ENCODE measurements at regions not wholly inside any gene's neighbourhood (a gene's known extent, or its start where the extent isn't known, plus 50 kb on each side); places are given as distances from the start of the nearest gene placed in this dataset.
A peak's percentile ranks its signal among the peaks of the same experiment; 100 is the strongest.

DNA sequence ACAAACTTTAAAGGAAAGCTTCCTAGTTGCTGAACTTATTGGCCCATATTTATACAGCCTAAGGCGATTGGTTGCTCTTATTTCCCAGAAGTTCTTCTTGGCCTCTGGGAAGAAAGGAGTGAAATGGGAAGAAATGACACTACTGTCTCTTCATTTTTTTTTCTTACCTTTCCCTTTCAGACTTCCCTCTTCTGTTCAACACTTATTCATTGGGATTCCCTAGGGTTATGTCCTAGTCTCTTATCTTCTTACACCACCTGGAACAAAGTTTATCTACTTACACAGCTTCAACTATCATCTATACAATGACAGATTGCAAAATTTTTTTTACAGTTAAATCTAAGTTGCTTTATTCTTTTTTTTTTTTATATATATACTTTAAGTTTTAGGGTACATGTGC, 68.0 kb downstream of the SNX12 start:
- no peaks in the 10 kb centered on the region for H3K9me3 Mint-ChIP-seq
- H3K27ac Mint-ChIP-seq: no peak overlapping the region
- H3K4me3 Mint-ChIP-seq: no peak overlapping the region
- H3K27me3 Mint-ChIP-seq (ENCODE audit: insufficient read depth): peaks cover 6% of the 10 kb centered on the region
- TF ChIP-seq, protein P1, sequence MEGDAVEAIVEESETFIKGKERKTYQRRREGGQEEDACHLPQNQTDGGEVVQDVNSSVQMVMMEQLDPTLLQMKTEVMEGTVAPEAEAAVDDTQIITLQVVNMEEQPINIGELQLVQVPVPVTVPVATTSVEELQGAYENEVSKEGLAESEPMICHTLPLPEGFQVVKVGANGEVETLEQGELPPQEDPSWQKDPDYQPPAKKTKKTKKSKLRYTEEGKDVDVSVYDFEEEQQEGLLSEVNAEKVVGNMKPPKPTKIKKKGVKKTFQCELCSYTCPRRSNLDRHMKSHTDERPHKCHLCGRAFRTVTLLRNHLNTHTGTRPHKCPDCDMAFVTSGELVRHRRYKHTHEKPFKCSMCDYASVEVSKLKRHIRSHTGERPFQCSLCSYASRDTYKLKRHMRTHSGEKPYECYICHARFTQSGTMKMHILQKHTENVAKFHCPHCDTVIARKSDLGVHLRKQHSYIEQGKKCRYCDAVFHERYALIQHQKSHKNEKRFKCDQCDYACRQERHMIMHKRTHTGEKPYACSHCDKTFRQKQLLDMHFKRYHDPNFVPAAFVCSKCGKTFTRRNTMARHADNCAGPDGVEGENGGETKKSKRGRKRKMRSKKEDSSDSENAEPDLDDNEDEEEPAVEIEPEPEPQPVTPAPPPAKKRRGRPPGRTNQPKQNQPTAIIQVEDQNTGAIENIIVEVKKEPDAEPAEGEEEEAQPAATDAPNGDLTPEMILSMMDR (IDR thresholded peaks at IDR 0.05): no peak
- no peaks in the 10 kb centered on the region for H3K36me3 Mint-ChIP-seq (ENCODE audit: low read depth)
- no peak for DNase-seq
- H3K4me1 Mint-ChIP-seq (ENCODE audit: low read depth): peaks cover 16% of the 10 kb centered on the region

DNA sequence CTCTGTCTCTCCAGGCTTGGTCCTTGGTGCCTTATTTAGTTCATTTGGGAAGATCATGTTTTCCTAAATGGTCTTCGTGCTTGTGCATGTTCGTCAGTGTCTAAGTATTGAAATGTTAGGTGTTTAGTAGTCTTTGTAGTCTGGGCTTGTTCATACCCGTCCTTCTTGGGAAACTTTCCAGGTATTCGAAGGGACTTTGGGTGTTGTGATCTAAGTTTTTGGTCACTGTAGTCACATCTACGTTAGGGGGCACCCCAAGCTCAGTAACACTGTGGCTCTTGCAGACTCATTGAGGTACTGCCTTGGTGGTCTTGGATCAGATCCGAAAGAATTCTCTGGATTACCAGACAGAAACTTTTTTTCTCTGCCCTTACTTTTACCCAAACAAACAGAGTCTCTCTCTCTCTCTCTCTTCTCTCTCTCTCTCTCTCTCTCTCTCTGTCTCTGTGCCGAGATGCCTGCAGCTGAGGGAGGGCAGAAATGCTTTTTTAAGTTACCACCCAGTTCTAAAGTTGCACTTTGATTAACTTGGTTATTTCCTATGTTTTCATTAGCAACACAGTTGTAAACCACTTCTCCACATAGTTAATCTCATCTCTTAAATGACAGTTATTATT, 67.6 kb upstream of the SLC7A3 start:
- Mint-ChIP-seq H3K9me3 (no peaks in the 10 kb centered on the region), H3K4me1 (ENCODE audit: low read depth) (peaks cover 16% of the 10 kb centered on the region), H3K27ac (no peak overlapping the region), H3K36me3 (ENCODE audit: low read depth) (no peaks in the 10 kb centered on the region), H3K27me3 (ENCODE audit: insufficient read depth) (peaks cover 6% of the 10 kb centered on the region), H3K4me3 (peak overlapping the region; percentile 78)
- DNase-seq: peak; percentile 38
- TF ChIP-seq, protein P1 (IDR thresholded peaks at IDR 0.05): peak; percentile 49

DNA sequence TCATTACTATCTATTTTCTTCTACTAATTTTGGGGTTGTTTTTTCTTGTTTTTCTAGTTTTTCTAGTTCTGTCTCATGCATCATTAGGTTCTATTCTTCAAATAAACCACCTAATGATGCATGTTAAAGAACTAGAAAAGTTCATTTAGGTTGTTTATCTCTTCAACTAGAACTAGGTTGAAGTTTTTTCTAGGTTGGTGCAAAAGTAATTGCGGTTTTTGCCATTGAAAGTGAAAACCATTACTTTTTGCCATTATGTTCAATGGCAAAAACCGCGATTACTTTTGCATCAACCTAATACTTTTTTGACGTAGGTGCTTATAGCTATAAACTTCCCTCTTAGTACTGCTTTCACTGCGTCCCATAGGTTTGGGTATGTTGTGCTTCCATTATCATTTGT, 64.4 kb upstream of the SLC7A3 start:
- Mint-ChIP-seq H3K4me3 (no peak overlapping the region), H3K4me1 (ENCODE audit: low read depth) (peaks cover 16% of the 10 kb centered on the region), H3K36me3 (ENCODE audit: low read depth) (no peaks in the 10 kb centered on the region), H3K27me3 (ENCODE audit: insufficient read depth) (peaks cover 4% of the 10 kb centered on the region; the same call in 1 of the 2 replicates), H3K9me3 (peaks cover 11% of the 10 kb centered on the region; the same call in 1 of the 2 replicates), H3K27ac (no peak overlapping the region)
- DNase-seq: no peak
- TF ChIP-seq, protein P1 (IDR thresholded peaks at IDR 0.05): no peak

DNA sequence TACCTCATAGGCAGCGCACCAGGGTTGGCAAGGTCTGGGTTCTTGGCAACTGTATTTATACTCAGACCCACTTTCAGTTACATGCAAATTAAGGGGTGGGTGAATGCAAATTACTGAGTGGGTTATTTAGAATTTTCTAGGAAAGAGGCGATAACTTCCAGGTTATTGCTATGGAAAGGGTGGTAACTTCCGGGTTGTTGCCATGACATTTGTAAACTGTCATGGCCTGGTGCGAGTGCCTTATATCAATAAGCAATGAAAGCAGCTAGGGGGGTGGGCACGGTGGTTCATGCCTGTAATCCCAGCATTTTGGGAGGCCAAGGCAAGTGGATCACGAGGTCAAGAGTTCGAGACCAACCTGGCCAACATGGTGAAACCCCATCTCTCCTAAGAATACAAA, 57.5 kb upstream of the SLC7A3 start:
- Mint-ChIP-seq H3K27ac (no peak overlapping the region), H3K4me3 (no peak overlapping the region), H3K27me3 (ENCODE audit: insufficient read depth) (peaks cover 11% of the 10 kb centered on the region), H3K36me3 (ENCODE audit: low read depth) (no peaks in the 10 kb centered on the region), H3K4me1 (ENCODE audit: low read depth) (no peaks in the 10 kb centered on the region), H3K9me3 (peaks cover 11% of the 10 kb centered on the region; the same call in 1 of the 2 replicates)
- TF ChIP-seq, protein P1 (IDR thresholded peaks at IDR 0.05): no peak
- DNase-seq: no peak

Measured in HFFc6 (cell line).